ENCODE measurements at regions not wholly inside any gene's neighbourhood (a gene's known extent, or its start where the extent isn't known, plus 50 kb on each side); places are given as distances from the start of the nearest gene placed in this dataset.

DNA sequence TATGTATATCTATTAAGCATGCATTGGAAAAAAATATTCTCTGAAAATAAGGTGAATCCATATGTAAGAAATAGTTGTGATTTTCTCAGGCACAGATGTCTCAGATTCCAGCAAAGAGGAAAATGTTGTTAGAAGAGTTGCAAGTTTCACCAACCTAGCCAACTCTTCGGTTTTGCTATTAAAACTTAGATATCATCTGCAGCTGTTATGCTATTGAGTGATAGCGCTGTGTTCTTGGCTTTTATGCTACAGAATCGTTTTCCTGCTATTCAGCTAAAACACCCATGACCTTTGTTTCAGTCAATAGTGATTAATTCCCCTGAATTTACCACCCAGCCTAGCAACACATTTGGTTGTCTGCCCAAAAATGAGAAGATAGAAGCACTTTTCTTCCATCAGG lies 795.6 kb upstream of the ANO3 start:
- 48% methylated on average over 3 of the region's 3 CpGs for WGBS
- Histone ChIP-seq H3K4me1 (replicated peaks) (no peaks in the 10 kb centered on the region), H3K36me3 (no peaks in the 10 kb centered on the region), H3K9me3 (no peaks in the 10 kb centered on the region), H3K27ac (no peak overlapping the region), H3K4me3 (no peak overlapping the region), H3K27me3 (replicated peaks; ENCODE audit: insufficient read depth) (no peaks in the 10 kb centered on the region)
- no peak for DNase-seq (ENCODE audit: low spot score)
- intact Hi-C loops (cut with DNase I): no loop called here
- TF ChIP-seq, protein P1, sequence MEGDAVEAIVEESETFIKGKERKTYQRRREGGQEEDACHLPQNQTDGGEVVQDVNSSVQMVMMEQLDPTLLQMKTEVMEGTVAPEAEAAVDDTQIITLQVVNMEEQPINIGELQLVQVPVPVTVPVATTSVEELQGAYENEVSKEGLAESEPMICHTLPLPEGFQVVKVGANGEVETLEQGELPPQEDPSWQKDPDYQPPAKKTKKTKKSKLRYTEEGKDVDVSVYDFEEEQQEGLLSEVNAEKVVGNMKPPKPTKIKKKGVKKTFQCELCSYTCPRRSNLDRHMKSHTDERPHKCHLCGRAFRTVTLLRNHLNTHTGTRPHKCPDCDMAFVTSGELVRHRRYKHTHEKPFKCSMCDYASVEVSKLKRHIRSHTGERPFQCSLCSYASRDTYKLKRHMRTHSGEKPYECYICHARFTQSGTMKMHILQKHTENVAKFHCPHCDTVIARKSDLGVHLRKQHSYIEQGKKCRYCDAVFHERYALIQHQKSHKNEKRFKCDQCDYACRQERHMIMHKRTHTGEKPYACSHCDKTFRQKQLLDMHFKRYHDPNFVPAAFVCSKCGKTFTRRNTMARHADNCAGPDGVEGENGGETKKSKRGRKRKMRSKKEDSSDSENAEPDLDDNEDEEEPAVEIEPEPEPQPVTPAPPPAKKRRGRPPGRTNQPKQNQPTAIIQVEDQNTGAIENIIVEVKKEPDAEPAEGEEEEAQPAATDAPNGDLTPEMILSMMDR (IDR thresholded peaks at IDR 0.05): no peak
- TF ChIP-seq POLR2A (IDR thresholded peaks at IDR 0.05): no peak
- no peak for TF ChIP-seq POLR2AphosphoS5 (IDR thresholded peaks at IDR 0.05)

DNA sequence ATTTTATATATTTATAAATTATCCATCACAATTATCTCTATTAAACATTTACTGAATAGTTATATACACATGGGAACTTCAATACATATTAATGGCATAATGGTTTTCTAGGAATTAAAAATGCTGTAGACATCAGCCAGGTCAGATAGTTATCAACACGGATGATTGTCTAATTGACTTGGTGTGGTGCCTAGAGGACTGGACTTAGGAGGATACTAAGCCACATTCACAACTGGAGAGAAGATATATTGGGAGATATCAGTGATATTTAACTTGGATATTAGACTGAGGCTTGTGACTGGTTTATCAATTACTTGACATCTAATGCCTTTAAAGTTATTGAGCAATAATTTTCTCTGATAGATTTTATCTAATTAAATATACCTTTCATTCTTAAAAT lies 794.5 kb upstream of the ANO3 start:
- Histone ChIP-seq H3K27ac (no peak overlapping the region), H3K4me1 (replicated peaks) (no peaks in the 10 kb centered on the region), H3K4me3 (no peak overlapping the region), H3K9me3 (no peaks in the 10 kb centered on the region), H3K36me3 (no peaks in the 10 kb centered on the region), H3K27me3 (replicated peaks; ENCODE audit: insufficient read depth) (no peaks in the 10 kb centered on the region)
- WGBS: 61% methylated on average over 1 of the region's 1 CpG
- TF ChIP-seq, protein P1 (IDR thresholded peaks at IDR 0.05): no peak
- no peak for TF ChIP-seq POLR2A (IDR thresholded peaks at IDR 0.05)
- no peak for TF ChIP-seq POLR2AphosphoS5 (IDR thresholded peaks at IDR 0.05)
- intact Hi-C loops (cut with DNase I): no loop called here
- no peak for DNase-seq (ENCODE audit: low spot score)

DNA sequence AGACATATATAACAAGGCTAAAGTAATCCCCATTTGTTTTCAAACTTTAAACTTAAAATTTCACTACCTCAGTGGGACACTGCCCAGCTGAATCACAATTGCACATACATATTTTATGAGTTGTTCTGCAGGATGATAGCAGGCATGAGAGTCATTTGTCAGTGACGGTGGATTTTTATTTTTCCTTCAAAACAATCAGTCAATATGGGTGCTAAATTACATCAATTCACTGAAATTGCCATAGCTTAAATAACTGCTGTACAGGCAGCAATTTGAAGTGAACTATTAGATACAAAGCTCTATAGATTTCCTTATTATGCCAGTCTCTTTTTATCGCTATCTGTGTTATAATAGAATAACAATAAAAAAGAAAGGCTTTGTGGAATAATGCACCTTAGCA lies 784.6 kb upstream of the ANO3 start:
- Histone ChIP-seq H3K9me3 (no peaks in the 10 kb centered on the region), H3K4me1 (replicated peaks) (no peaks in the 10 kb centered on the region), H3K36me3 (no peaks in the 10 kb centered on the region), H3K27ac (no peak overlapping the region), H3K4me3 (no peak overlapping the region), H3K27me3 (replicated peaks; ENCODE audit: insufficient read depth) (no peaks in the 10 kb centered on the region)
- 68% methylated on average over 2 of the region's 2 CpGs for WGBS
- no peak for TF ChIP-seq POLR2AphosphoS5 (IDR thresholded peaks at IDR 0.05)
- TF ChIP-seq, protein P1 (IDR thresholded peaks at IDR 0.05): no peak
- no peak for DNase-seq (ENCODE audit: low spot score)
- intact Hi-C loops (cut with DNase I): no loop called here

DNA sequence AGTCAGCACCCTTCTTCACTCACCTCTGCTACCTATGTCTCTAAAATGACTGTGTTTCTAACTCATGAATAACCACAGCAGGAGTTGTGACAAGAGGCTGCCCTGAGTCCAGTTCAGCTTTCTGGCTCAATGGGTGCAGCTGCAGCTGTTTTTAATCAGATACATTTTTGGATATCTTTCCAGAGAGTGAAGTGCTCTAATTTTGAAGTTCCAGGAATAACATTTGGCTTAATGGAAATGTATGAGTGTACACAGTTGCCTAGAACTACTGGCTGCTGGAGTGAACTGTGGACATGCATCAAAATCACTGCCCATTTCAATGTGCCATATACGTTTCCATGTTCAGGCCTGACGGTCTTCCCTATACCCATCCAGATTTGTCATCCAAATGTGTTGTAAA lies 769.5 kb upstream of the ANO3 start:
- intact Hi-C loops (cut with DNase I): no loop called here
- no peaks in the 10 kb centered on the region for H3K9me3 ChIP-seq
- H3K4me3 ChIP-seq: no peak overlapping the region
- no peak for DNase-seq (ENCODE audit: low spot score)
- H3K27ac ChIP-seq: no peak overlapping the region
- TF ChIP-seq POLR2A (IDR thresholded peaks at IDR 0.05) (no peak), POLR2AphosphoS5 (IDR thresholded peaks at IDR 0.05) (no peak)
- TF ChIP-seq, protein P1 (IDR thresholded peaks at IDR 0.05): no peak
- no peaks in the 10 kb centered on the region for H3K4me1 ChIP-seq (replicated peaks)
- 51% methylated on average over 2 of the region's 2 CpGs for WGBS
- no peaks in the 10 kb centered on the region for H3K27me3 ChIP-seq (replicated peaks; ENCODE audit: insufficient read depth)
- no peaks in the 10 kb centered on the region for H3K36me3 ChIP-seq

DNA sequence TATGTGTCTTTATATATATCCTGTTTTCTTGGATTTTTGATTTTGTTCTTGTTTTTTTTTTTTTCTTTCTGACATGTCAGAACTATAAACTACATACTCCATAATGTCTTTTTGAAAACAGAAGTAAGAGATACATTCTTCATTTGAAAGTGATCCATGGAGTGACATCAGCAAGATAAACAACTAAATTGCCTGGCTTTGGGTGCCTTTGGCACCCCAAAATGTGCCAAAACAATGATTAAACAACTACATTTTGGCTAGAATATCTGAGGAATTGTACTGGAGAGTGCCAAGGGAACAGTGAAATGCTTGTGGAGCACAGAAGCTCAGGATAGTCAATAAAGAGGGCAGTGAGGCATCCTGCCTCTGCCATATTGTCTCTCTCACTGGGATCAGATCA lies 766.1 kb upstream of the ANO3 start:
- no peaks in the 10 kb centered on the region for H3K9me3 ChIP-seq
- H3K27me3 ChIP-seq (replicated peaks; ENCODE audit: insufficient read depth): no peaks in the 10 kb centered on the region
- H3K36me3 ChIP-seq: no peaks in the 10 kb centered on the region
- H3K27ac ChIP-seq: no peak overlapping the region
- intact Hi-C loops (cut with DNase I): no loop called here
- H3K4me1 ChIP-seq (replicated peaks): no peaks in the 10 kb centered on the region
- TF ChIP-seq POLR2A (IDR thresholded peaks at IDR 0.05) (no peak), POLR2AphosphoS5 (IDR thresholded peaks at IDR 0.05) (no peak)
- TF ChIP-seq, protein P1 (IDR thresholded peaks at IDR 0.05): no peak
- DNase-seq (ENCODE audit: low spot score): no peak
- H3K4me3 ChIP-seq: no peak overlapping the region
